ENCODE measurements at regions not wholly inside any gene's neighbourhood (a gene's known extent, or its start where the extent isn't known, plus 50 kb on each side); places are given as distances from the start of the nearest gene placed in this dataset.

DNA sequence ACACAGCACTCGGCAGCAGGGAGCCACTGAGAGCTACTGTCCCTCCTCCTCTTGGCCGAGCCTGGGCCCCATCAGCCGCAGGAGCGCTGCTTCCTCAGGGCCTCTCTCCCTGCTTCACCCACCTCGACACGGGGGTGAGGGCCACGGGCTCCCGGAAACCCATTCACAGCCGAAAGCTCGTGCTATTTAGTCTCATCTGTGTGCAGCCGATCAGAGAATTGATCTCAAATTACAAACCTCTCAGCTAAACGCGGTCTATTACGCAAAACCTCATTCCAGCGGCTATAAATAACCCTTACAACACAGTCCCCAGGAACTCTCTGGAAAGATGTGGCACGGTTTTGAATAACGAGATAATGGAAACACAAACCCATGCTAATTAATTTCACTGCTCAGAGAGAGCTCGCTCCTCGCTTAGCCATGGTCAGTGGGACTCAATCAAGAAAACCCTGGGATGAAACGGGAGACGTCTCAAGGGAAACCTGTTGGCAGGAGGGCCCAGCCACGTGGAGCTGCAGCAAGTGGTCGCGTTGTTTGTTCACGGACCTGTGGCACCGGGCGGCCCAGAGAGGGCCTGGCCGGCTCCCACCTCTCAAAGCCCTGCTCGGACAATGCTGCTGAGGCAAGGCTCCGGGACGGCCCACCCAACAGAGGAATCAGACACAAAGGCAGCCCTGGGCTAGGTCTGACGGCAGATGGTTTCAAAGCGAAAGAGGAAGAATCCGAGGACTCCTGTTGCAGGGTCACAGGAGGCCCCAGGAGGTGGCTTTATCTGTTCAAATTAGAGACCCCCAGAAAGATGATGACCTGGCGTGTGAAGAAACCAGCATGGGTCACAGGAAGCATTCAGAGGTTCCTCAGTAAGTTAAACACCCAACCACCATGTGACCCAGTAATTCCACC is 210.5 kb downstream of the CTTN start:
- no peak for DNase-seq (ENCODE audit: low read depth)

GRCh38 chr11:70610566-70611565 is 212.5 kb downstream of the CTTN start:
- DNase-seq (ENCODE audit: low read depth): no peak

DNA sequence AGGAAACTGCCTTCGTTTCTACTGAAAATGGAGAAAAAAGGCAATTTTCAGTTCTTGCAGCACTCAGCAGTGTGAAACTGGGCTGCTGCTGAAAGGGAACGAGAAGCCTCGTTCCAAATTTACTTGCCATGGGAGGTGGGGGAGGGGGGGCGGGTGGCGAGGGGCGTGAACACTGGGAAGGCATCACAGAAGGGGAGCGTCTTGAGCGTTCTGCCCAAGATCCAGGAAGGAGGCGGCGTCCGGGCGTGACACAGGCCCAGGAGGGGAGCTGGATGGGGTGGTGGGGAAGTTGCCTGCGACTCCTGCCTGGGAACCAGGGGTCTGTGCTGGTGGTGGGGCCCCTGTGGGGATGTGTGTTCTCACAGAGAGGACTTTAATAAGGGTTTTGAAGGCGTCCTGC is 213.5 kb downstream of the CTTN start:
- DNase-seq (ENCODE audit: low read depth): no peak

GRCh38 chr11:70612459-70613141 is 214.3 kb downstream of the CTTN start:
- no peak for DNase-seq (ENCODE audit: low read depth)

- DNase-seq (ENCODE audit: low read depth): no peak
Measured at GRCh38 chr11:70614034-70614681, 215.8 kb downstream of the CTTN start.

- DNase-seq (ENCODE audit: low read depth): no peak
Measured at GRCh38 chr11:70615036-70615875, 216.9 kb downstream of the CTTN start.

DNA sequence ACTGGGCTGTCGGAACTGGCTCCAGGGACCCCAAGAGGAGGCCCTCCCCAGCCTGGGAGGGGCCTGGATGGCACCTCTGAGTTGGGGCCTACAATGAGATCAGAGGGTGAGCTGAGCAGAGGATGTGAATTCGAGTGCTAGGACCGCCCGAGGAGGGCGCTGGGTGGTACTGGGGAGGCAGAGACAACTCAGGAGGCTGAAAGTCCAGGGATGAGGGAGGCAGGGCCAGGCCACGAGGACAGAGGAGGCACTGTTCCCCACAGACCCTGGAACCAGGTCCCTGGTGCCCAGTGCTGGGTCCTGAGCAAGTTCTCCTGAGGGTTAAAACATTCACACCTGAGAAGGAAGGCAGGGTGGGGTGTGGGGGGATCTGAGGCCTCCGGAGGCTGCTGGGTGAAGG is 218.0 kb downstream of the CTTN start:
- no peak for DNase-seq (ENCODE audit: low read depth)

- no peak for DNase-seq (ENCODE audit: low read depth)
Measured at GRCh38 chr11:70616938-70617654, 218.8 kb downstream of the CTTN start.

GRCh38 chr11:70618431-70619101 is 220.2 kb downstream of the CTTN start:
- DNase-seq (ENCODE audit: low read depth): no peak

- no peak for DNase-seq (ENCODE audit: low read depth)
Measured at GRCh38 chr11:70619591-70619990, 221.3 kb downstream of the CTTN start.

GRCh38 chr11:70620510-70621184 is 222.3 kb downstream of the CTTN start:
- no peak for DNase-seq (ENCODE audit: low read depth)

DNA sequence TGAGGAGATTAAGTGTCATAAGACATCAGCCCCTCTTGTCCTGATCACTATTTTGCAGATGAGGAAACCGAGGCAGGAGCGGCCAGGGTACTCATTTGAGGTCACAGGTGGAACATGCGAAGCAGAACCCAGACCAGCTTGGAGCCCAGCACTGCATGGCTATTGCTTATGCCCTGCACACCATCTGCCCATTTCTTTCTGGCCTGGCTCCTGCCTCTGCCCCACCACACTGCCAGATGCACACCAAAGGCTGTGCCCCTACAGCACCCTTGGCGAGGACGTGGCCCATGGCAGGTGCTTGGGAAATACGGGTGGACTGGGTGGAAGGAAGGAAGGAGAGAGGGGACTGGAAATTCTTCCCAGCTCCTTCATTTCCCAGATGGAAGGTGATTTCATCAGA is 222.9 kb downstream of the CTTN start:
- DNase-seq (ENCODE audit: low read depth): no peak

GRCh38 chr11:70622091-70622490 is 223.8 kb downstream of the CTTN start:
- no peak for DNase-seq (ENCODE audit: low read depth)

DNA sequence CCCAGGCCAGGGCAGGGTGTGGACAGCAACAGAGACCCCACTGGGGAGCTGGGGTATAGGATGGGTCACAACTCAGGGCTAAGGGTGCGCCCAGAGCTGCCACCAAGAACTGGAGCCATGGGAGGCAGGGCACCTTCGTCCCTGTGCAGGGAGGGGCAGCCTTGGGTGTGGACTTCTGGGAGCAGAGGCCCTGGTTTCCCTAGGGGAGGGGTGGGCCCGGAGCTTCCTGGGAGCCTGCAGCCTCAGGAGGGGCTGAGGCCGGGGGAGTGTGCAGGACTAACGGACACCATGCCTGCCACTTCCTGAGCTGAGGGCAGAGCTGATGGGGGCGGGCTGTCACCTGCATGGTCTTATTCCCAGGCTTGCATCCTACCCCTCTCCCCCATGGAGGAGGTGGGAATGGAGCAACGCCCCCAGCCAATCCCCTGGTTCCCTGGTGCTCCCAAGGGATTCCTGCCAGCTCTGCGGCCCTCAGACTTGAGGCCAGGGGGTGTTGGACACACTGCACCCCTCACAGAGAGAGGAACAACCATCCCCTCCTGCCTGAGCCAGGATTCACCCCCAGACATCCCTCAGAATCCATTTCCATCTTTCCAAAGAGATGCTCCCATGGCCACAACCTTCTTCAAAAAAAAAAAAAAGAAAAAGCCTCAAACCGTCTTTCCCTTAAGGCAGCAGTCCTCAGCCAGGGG is 225.7 kb downstream of the CTTN start:
- DNase-seq (ENCODE audit: low read depth): no peak

DNA sequence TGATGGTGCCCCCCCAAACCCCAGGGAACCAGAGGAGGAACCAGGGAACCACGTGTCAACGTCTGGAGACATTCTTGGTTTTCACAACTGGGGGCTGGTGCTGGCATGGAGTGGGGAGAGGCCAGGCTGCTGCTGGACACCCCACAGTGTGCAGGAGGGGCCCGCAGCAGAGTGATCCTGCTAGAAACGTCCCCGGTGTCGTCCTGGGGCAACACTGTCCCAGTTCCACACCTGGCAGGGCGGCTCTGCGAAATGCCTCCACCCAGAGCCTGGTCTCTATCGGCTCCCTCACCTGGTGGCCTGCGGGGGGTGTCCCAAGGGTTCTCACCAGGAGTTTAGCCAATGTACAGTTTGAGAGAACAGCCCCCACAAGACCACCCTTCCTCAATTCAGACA is 226.3 kb downstream of the CTTN start:
- no peak for DNase-seq (ENCODE audit: low read depth)

GRCh38 chr11:70625051-70625450 is 226.7 kb downstream of the CTTN start:
- no peak for DNase-seq (ENCODE audit: low read depth)

GRCh38 chr11:70625582-70626518 is 227.5 kb downstream of the CTTN start:
- no peak for DNase-seq (ENCODE audit: low read depth)

Measured in HS-27A (cell line).